H9 (cell line): ENCODE measurements at regions not wholly inside any gene's neighbourhood (a gene's known extent, or its start where the extent isn't known, plus 50 kb on each side); places are given as distances from the start of the nearest gene placed in this dataset.

Experiments used
- DNase-seq: peaks from one replicate; pipeline ENCODE4 v3.0.0-alpha.2; 2017
- H2AFZ ChIP-seq: one replicate; pipeline ENCODE4 v1.6.1; 2013; ENCODE audit warnings: mild to moderate bottlenecking, low read length, control low read depth, moderate library complexity
- H2AK5ac ChIP-seq: 2 replicates; pipeline ENCODE4 v1.6.1; 2013; ENCODE audit warnings: low read length, control low read depth, mixed read lengths; ENCODE audit not compliant: insufficient read length
- H2BK120ac ChIP-seq: one replicate; pipeline ENCODE4 v1.6.1; 2013; ENCODE audit warnings: low read depth, mild to moderate bottlenecking, low read length, control low read depth, inconsistent platforms; ENCODE audit not compliant: poor library complexity, severe bottlenecking
- H2BK12ac ChIP-seq: 2 replicates; pipeline ENCODE4 v1.6.1; 2013; ENCODE audit warnings: low read length, control low read depth, mixed read lengths, low read depth; ENCODE audit not compliant: insufficient read length
- H2BK15ac ChIP-seq: 2 replicates; pipeline ENCODE4 v1.6.1; 2013; ENCODE audit warnings: low read depth, low read length, control low read depth
- H2BK20ac ChIP-seq: one replicate; pipeline ENCODE4 v1.6.1; 2013; ENCODE audit warnings: low read depth, mild to moderate bottlenecking, low read length, control low read depth, inconsistent platforms; ENCODE audit not compliant: poor library complexity, severe bottlenecking
- H2BK5ac ChIP-seq: 2 replicates; pipeline ENCODE4 v1.6.1; 2013; ENCODE audit warnings: low read length, control low read depth, mixed read lengths; ENCODE audit not compliant: insufficient read length
- H3K14ac ChIP-seq: 2 replicates; pipeline ENCODE4 v1.6.1; 2013; ENCODE audit warnings: low read length, control low read depth; ENCODE audit not compliant: insufficient read depth
- H3K18ac ChIP-seq: 2 replicates; pipeline ENCODE4 v1.6.1; 2013; ENCODE audit warnings: low read depth, mild to moderate bottlenecking, mixed read lengths, low read length, control low read depth; ENCODE audit not compliant: insufficient read length
- H3K23ac ChIP-seq: 2 replicates; pipeline ENCODE4 v1.6.1; 2013; ENCODE audit warnings: low read length, control low read depth, mixed read lengths, low read depth; ENCODE audit not compliant: insufficient read length
- H3K23me2 ChIP-seq: 2 replicates; pipeline ENCODE4 v1.6.1; 2013; ENCODE audit warnings: low read depth, mild to moderate bottlenecking, mixed read lengths, low read length, control low read depth; ENCODE audit not compliant: insufficient read length, poor library complexity, severe bottlenecking
- H3K27ac ChIP-seq: 2 replicates; pipeline ENCODE4 v1.5.1; 2013; ENCODE audit warnings: low read length, control low read depth, mixed read lengths, low read depth; ENCODE audit not compliant: insufficient read length
- H3K27me3 ChIP-seq: 2 replicates; pipeline ENCODE4 v1.6.1; 2013; ENCODE audit warnings: low read length, control low read depth, inconsistent platforms; ENCODE audit not compliant: insufficient read depth
- H3K4ac ChIP-seq: 2 replicates; pipeline ENCODE4 v1.6.1; 2013; ENCODE audit warnings: low read depth, mild to moderate bottlenecking, control low read depth, inconsistent platforms, low read length, moderate library complexity
- H3K4me1 ChIP-seq: 2 replicates; pipeline ENCODE4 v1.6.1; 2013; ENCODE audit warnings: low read length, control low read depth, inconsistent platforms; ENCODE audit not compliant: insufficient read depth
- H3K4me2 ChIP-seq: 2 replicates; pipeline ENCODE4 v1.6.1; 2013; ENCODE audit warnings: low read length, control low read depth, mixed read lengths; ENCODE audit not compliant: insufficient read length, insufficient read depth
- H3K56ac ChIP-seq: 2 replicates; pipeline ENCODE4 v1.6.1; 2013; ENCODE audit warnings: low read depth, mild to moderate bottlenecking, mixed read lengths, low read length, control low read depth; ENCODE audit not compliant: insufficient read length
- H3K79me1 ChIP-seq: 2 replicates; pipeline ENCODE4 v1.6.1; 2013; ENCODE audit warnings: low read depth, mild to moderate bottlenecking, moderate library complexity, low read length, control low read depth, inconsistent platforms; ENCODE audit not compliant: insufficient read depth, poor library complexity, severe bottlenecking
- H3K79me2 ChIP-seq: 2 replicates; pipeline ENCODE4 v1.6.1; 2013; ENCODE audit warnings: low read length, control low read depth, inconsistent platforms; ENCODE audit not compliant: insufficient read depth
- H3K9ac ChIP-seq: 2 replicates; pipeline ENCODE4 v1.6.1; 2013; ENCODE audit warnings: low read length, control low read depth, mixed read lengths; ENCODE audit not compliant: insufficient read length; ENCODE audit errors: extremely low read depth
- H3K9me3 ChIP-seq: one replicate; pipeline ENCODE4 v1.6.1; 2013; ENCODE audit warnings: low read depth, low read length, inconsistent platforms; ENCODE audit not compliant: control insufficient read depth
- H3T11ph ChIP-seq: one replicate; pipeline ENCODE4 v1.6.1; 2013; ENCODE audit warnings: mild to moderate bottlenecking, low read length, control low read depth, inconsistent platforms
- H4K20me1 ChIP-seq: one replicate; pipeline ENCODE4 v1.6.1; 2013; ENCODE audit not compliant: control insufficient read depth, insufficient read length, insufficient read depth
- H4K5ac ChIP-seq: 2 replicates; pipeline ENCODE4 v1.6.1; 2013; ENCODE audit warnings: low read depth, mild to moderate bottlenecking, mixed read lengths, low read length, control low read depth; ENCODE audit not compliant: insufficient read length
- H4K8ac ChIP-seq: replicated peaks from 2 replicates; pipeline ENCODE4 v1.6.1; 2013; ENCODE audit warnings: low read length, control low read depth, mixed read lengths, low read depth; ENCODE audit not compliant: insufficient read length
- H4K91ac ChIP-seq: 2 replicates; pipeline ENCODE4 v1.6.1; 2013; ENCODE audit warnings: low read depth, mild to moderate bottlenecking, moderate library complexity, mixed read lengths, low read length, control low read depth; ENCODE audit not compliant: insufficient read length
- H3K27ac Mint-ChIP-seq, 3 experiments: 2 replicates in 2 of 3; 3 replicates in 1 of 3; pipeline ENCODE4 v1.8.0; 2020 to 2021; ENCODE audit warnings: mixed read lengths in 3 of 3, mild to moderate bottlenecking in 1 of 3, moderate library complexity in 1 of 3
- H3K27me3 Mint-ChIP-seq: 2 replicates; pipeline ENCODE4 v1.8.0; 2021; ENCODE audit warnings: low read depth, mild to moderate bottlenecking, moderate library complexity, mixed read lengths
- H3K36me3 Mint-ChIP-seq, 3 experiments: 2 replicates in 2 of 3; 3 replicates in 1 of 3; pipeline ENCODE4 v1.8.0; 2020 to 2021; ENCODE audit warnings: low read depth in 3 of 3, mixed read lengths in 3 of 3; ENCODE audit not compliant: insufficient read depth in 1 of 3
- H3K4me1 Mint-ChIP-seq, 2 experiments: 2 replicates each; pipeline ENCODE4 v1.8.0; 2020; ENCODE audit warnings: mixed read lengths in 2 of 2
- H3K4me3 Mint-ChIP-seq, 2 experiments: 2 replicates in 1 of 2; 3 replicates in 1 of 2; pipeline ENCODE4 v1.8.0; 2020 to 2021; ENCODE audit warnings: mild to moderate bottlenecking in 2 of 2, mixed read lengths in 2 of 2, moderate library complexity in 1 of 2
- H3K9me3 Mint-ChIP-seq, 2 experiments: 2 replicates in 1 of 2; 3 replicates in 1 of 2; pipeline ENCODE4 v1.8.0; 2020; ENCODE audit warnings: mild to moderate bottlenecking in 2 of 2, mixed read lengths in 2 of 2, moderate library complexity in 1 of 2
- CTCF ChIP-seq: fragments of 200-600 bp; sonication (generic); conservative IDR thresholded peaks from 3 replicates; pipeline ENCODE4 v1.8.0; 2021; ENCODE audit warnings: antibody characterized with exemption, mild to moderate bottlenecking

GRCh38 chr10:35992107-35992506 is 350.0 kb upstream of the FZD8 start:
- H3K23ac ChIP-seq, result no peak overlapping the region
- no peak overlapping the region for H3T11ph ChIP-seq
- H2BK12ac ChIP-seq, result no peak overlapping the region
- no peak for DNase-seq
- H3K9me3 Mint-ChIP-seq, result no peaks in the 10 kb centered on the region
- no peaks in the 10 kb centered on the region for H3K4me1 ChIP-seq
- no peaks in the 10 kb centered on the region for H4K20me1 ChIP-seq
- H3K4ac ChIP-seq, result no peak overlapping the region
- no peaks in the 10 kb centered on the region for H3K79me2 ChIP-seq
- H3K14ac ChIP-seq, result no peak overlapping the region
- H4K91ac ChIP-seq, result no peak overlapping the region
- no peak overlapping the region for H2BK15ac ChIP-seq
- H4K5ac ChIP-seq, result no peak overlapping the region
- no peak for TF ChIP-seq CTCF
- H3K36me3 Mint-ChIP-seq, result no peaks in the 10 kb centered on the region
- H3K9ac ChIP-seq, result no peak overlapping the region
- peaks cover 9% of the 10 kb centered on the region for H3K27me3 Mint-ChIP-seq
- no peaks in the 10 kb centered on the region for H3K79me1 ChIP-seq
- H3K27ac Mint-ChIP-seq, result no peak overlapping the region
- no peaks in the 10 kb centered on the region for H3K23me2 ChIP-seq
- H3K4me1 Mint-ChIP-seq, result peaks cover 16 to 19% of the 10 kb centered on the region in 2 experiments
- no peak overlapping the region for H2BK120ac ChIP-seq
- H3K27ac ChIP-seq, result no peak overlapping the region
- no peaks in the 10 kb centered on the region for H3K27me3 ChIP-seq
- H3K4me3 Mint-ChIP-seq, result no peak overlapping the region
- no peaks in the 10 kb centered on the region for H3K9me3 ChIP-seq
- H3K56ac ChIP-seq, result no peak overlapping the region
- H2AK5ac ChIP-seq, result no peak overlapping the region
- H2AFZ ChIP-seq, result no peak overlapping the region
- no peak overlapping the region for H3K4me2 ChIP-seq
- no peak overlapping the region for H4K8ac ChIP-seq
- H2BK5ac ChIP-seq, result no peak overlapping the region
- H2BK20ac ChIP-seq, result no peak overlapping the region
- no peak overlapping the region for H3K18ac ChIP-seq
